Tibial artery (tissue), 4 donors: ENCODE measurements at regions not wholly inside any gene's neighbourhood (a gene's known extent, or its start where the extent isn't known, plus 50 kb on each side); places are given as distances from the start of the nearest gene placed in this dataset.

Source experiments
- DNase-seq, 2 donors: peaks; one replicate each; pipeline ENCODE4 v3.0.0-alpha.2; 2019
- H3K27ac ChIP-seq, 2 donors: fragments of 200-600 bp; sonication (generic) in 1 of 2; 1 replicate in 1 of 2; 2 replicates in 1 of 2; pipeline ENCODE4 v1.5.1; 2018 to 2019; ENCODE audit warnings: mild to moderate bottlenecking in 1 of 2
- H3K27me3 ChIP-seq, 2 donors: fragments of 200-600 bp; sonication (generic) in 1 of 2; one replicate each; pipeline versions ENCODE4 v1.5.1 to v1.6.0; 2016 to 2019
- H3K36me3 ChIP-seq, 3 donors: fragments of 200-600 bp; sonication (generic) in 2 of 3; one replicate each; pipeline ENCODE4 v1.5.1; 2016 to 2019; ENCODE audit warnings: mild to moderate bottlenecking in 2 of 3
- H3K4me1 ChIP-seq, 4 donors: fragments of 200-600 bp; sonication (generic) in 2 of 4; 1 replicate in 3 of 4; 2 replicates in 1 of 4; pipeline ENCODE4 v1.5.1; 2016 to 2019
- H3K4me3 ChIP-seq, 2 donors: fragments of 200-600 bp; sonication (generic) in 1 of 2; 1 replicate in 1 of 2; 2 replicates in 1 of 2; pipeline ENCODE4 v1.5.1; 2018 to 2019; ENCODE audit warnings: mild to moderate bottlenecking in 2 of 2
- H3K9me3 ChIP-seq, 3 donors: fragments of 200-600 bp; sonication (generic) in 1 of 3; one replicate each; pipeline ENCODE4 v1.5.1; 2016 to 2019
- intact Hi-C: fragments of 100-400 bp; cut with DNase I; formaldehyde crosslinking; loops from one replicate; pipeline ENCODE4 v1.15.0; 2023; ENCODE audit warnings: low total_unique reads
- TF ChIP-seq, protein P1 (sequence below), 2 experiments: fragments of 200-600 bp in 1 of 2; fragments of 450-650 bp in 1 of 2; IDR thresholded peaks; one replicate each; pipeline ENCODE4 v1.5.1; 2017 to 2019; ENCODE audit warnings: antibody characterized with exemption in 2 of 2, mild to moderate bottlenecking in 1 of 2, moderate library complexity in 1 of 2

DNA sequence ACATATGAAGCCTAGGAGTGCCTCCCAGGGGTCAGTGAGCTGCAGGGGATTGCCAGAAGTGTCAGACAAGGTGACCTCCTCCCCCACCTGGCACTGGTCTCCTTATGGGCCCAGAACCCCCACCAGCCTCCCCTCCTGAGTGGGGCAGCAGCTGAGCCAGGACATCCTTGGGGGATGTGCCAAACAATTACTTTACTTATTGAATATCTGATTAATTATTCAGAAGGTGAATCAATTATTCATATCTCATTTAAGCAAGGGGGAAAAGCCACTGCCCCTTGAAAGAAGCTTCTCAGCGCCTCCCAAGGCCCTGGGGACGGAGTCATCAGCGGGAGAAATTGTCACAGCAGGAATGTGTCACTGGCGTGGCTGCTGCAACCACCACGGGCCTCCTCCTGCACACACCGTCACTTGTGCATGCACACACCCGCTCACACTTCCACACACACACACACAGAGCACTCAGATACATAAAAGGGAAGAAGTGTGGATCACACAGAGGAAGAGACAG, 123.4 kb upstream of the MAFB start:
- no peaks in the 10 kb centered on the region for H3K9me3 ChIP-seq
- DNase-seq, result no peak
- no peaks in the 10 kb centered on the region for H3K36me3 ChIP-seq
- H3K4me1 ChIP-seq, result no peaks in the 10 kb centered on the region
- peaks cover 0 to 4% of the 10 kb centered on the region in 2 donors for H3K27me3 ChIP-seq
- H3K27ac ChIP-seq, result no peak overlapping the region
- TF ChIP-seq, protein P1, sequence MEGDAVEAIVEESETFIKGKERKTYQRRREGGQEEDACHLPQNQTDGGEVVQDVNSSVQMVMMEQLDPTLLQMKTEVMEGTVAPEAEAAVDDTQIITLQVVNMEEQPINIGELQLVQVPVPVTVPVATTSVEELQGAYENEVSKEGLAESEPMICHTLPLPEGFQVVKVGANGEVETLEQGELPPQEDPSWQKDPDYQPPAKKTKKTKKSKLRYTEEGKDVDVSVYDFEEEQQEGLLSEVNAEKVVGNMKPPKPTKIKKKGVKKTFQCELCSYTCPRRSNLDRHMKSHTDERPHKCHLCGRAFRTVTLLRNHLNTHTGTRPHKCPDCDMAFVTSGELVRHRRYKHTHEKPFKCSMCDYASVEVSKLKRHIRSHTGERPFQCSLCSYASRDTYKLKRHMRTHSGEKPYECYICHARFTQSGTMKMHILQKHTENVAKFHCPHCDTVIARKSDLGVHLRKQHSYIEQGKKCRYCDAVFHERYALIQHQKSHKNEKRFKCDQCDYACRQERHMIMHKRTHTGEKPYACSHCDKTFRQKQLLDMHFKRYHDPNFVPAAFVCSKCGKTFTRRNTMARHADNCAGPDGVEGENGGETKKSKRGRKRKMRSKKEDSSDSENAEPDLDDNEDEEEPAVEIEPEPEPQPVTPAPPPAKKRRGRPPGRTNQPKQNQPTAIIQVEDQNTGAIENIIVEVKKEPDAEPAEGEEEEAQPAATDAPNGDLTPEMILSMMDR (IDR thresholded peaks at IDR 0.05), result no peak
- no peak overlapping the region for H3K4me3 ChIP-seq
- intact Hi-C loops, result no loop called here

DNA sequence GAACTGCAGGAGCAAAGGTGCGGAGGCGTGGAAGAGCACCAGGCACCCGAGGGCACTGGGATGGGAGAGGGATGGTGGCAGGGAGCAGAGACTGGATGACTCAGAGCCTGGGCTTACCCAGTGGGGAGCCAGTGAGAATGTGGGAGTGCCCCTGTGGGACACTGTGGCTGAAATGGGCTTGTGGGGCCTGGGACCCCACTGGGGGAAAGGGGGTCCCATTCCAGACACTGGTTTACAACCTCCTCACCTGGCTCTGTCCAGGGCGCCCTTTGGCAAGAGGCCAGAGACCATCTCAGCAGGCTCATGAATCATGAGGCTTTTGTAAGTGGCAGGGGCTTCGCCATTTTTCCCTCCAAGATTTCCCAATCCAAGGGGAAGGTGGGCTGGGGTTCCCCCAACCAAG, 124.0 kb upstream of the MAFB start:
- no peaks in the 10 kb centered on the region for H3K27me3 ChIP-seq
- intact Hi-C loops, result no loop called here
- TF ChIP-seq, protein P1 (IDR thresholded peaks at IDR 0.05), result no peak
- H3K4me3 ChIP-seq, result no peak overlapping the region
- no peaks in the 10 kb centered on the region for H3K36me3 ChIP-seq
- H3K4me1 ChIP-seq, result no peaks in the 10 kb centered on the region
- DNase-seq, result no peak
- H3K27ac ChIP-seq, result no peak overlapping the region
- no peaks in the 10 kb centered on the region for H3K9me3 ChIP-seq

DNA sequence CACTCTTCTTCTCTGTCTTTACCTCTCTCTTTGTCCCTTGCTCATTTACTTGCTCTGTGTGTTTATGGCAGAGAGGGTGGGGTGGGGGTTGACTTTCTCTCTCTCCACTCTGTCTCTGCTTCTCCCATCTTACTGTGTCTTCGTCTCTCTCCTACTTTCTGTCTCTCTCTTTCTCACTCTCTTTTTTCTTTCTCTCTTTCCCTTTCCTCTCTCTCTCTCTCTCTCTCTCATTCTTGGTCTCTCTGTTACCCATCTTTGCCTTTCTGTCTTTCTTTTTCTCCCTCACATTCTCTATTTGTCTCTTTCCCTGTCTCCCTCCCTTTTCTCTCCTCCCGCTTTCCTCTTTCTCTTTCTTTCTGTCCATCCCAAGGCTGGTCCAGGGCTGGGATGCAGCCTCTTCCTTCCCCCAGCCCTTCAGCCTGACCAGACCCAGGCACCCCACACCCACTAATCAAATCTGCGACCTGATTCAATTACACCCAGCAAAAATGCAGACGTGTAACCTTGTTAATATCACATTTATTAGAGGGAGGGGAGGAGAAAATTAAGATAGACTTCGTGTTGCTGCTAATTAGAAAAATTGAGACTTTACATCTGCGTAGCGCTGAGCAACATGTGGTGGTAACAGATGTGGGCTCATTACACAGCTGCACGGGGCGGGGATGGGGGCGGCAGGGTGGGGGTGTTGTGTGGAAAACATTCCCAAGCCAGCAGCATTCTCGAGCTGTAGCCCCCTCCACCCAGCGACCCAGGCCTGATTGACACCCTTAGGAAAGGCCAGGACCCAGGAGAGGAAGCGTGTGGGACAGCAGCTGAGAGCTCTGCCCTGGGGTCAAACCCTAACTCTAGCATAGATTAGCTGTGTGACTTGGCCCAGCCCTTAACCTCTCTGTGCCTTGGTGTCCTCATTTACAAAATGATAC, 124.9 kb upstream of the MAFB start:
- no peaks in the 10 kb centered on the region for H3K4me1 ChIP-seq
- H3K4me3 ChIP-seq, result no peak overlapping the region
- TF ChIP-seq, protein P1 (IDR thresholded peaks at IDR 0.05), result no peak
- H3K9me3 ChIP-seq, result no peaks in the 10 kb centered on the region
- DNase-seq, result no peak
- intact Hi-C loops, result no loop called here
- H3K27me3 ChIP-seq, result no peaks in the 10 kb centered on the region
- no peaks in the 10 kb centered on the region for H3K36me3 ChIP-seq
- H3K27ac ChIP-seq, result no peak overlapping the region

DNA sequence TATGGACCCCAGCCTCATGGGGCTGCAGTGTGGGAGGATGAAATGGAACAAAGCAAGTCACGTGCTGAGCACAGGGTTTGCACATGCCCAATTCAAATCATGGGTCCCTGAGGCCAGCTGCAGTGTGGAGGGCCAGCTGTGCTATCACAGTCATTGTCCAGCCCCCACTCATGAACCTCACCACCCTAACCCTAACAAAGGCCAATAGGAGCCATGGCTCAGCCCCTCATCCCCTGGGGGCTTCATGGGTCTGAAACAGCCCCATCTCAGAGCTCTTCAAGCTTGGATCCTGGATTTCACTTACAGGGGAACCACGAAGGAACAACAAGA, 125.6 kb upstream of the MAFB start:
- H3K27me3 ChIP-seq, result no peaks in the 10 kb centered on the region
- DNase-seq, result no peak
- no peaks in the 10 kb centered on the region for H3K4me1 ChIP-seq
- H3K27ac ChIP-seq, result no peak overlapping the region
- no peaks in the 10 kb centered on the region for H3K36me3 ChIP-seq
- H3K4me3 ChIP-seq, result no peak overlapping the region
- TF ChIP-seq, protein P1 (IDR thresholded peaks at IDR 0.05), result no peak
- H3K9me3 ChIP-seq, result no peaks in the 10 kb centered on the region
- intact Hi-C loops, result no loop called here

DNA sequence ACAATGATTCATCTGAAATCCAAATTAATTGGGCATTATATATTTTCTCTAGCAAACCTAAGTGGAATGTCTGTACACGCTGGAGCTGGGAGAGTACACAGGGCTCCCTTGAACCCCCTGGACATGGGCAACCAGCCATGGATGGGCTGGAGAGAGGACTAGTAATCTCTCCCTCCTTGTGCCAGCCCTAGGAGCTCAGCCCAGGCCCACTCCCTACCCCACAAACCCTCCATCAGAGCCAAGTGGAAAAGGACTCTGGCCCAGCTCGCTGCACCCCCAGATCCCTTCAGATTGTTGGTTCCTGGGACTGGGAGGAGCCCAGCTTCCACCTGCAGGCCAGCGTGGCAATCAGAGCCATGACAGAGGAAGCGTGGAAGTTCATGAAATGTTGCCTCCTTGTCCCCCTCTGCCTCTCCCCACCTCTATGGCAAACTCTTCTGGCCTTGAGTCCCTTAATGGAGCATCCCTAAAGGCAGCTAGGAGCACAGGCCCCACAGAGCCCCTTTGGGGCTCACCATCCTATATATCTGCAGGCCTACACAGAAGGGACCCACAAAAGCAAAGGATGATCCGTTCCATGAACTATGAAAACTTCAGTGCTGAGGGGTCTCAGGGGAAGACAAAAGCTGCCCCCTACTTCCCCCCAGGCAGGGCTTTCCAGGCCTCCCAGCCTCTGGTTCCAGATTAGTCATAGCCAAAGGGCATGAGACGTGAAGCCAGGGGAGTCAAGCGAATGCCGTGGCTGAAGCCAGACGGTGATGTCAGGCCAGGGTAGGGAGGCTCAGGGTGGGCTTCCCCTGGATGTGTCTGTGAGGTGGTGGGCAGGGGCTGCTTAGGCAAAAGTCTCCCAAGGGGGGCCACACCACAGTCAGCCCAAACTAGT, 126.4 kb upstream of the MAFB start:
- Histone ChIP-seq H3K27ac (no peak overlapping the region), H3K4me1 (no peaks in the 10 kb centered on the region), H3K36me3 (no peaks in the 10 kb centered on the region), H3K27me3 (no peaks in the 10 kb centered on the region), H3K9me3 (no peaks in the 10 kb centered on the region), H3K4me3 (no peak overlapping the region)
- intact Hi-C loops, result no loop called here
- no peak for DNase-seq
- TF ChIP-seq, protein P1 (IDR thresholded peaks at IDR 0.05), result no peak
